Peyer's patch (tissue), 4 donors: ENCODE measurements at regions not wholly inside any gene's neighbourhood (a gene's known extent, or its start where the extent isn't known, plus 50 kb on each side); places are given as distances from the start of the nearest gene placed in this dataset.

ENCODE experiments used
- DNase-seq, 3 donors: peaks; one replicate each; pipeline ENCODE4 v3.0.0-alpha.2; 2017 to 2019
- H3K27ac ChIP-seq, 4 donors: fragments of 200-600 bp; sonication (generic); one replicate each; pipeline ENCODE4 v1.5.1; 2016 to 2019
- H3K27me3 ChIP-seq, 2 donors: fragments of 200-600 bp; sonication (generic); one replicate each; pipeline ENCODE4 v1.5.1; 2019
- H3K36me3 ChIP-seq, 3 donors: fragments of 200-600 bp; sonication (generic); one replicate each; pipeline ENCODE4 v1.5.1; 2016 to 2019
- H3K4me1 ChIP-seq, 4 donors: fragments of 200-600 bp; sonication (generic); one replicate each; pipeline ENCODE4 v1.5.1; 2016 to 2019
- H3K4me3 ChIP-seq, 4 donors: fragments of 200-600 bp; sonication (generic); 1 replicate in 3 of 4; 2 replicates in 1 of 4; pipeline ENCODE4 v1.5.1; 2016 to 2019; ENCODE audit warnings: mild to moderate bottlenecking in 1 of 4
- H3K9me3 ChIP-seq, 4 donors: fragments of 200-600 bp; sonication (generic); one replicate each; pipeline ENCODE4 v1.5.1; 2016 to 2019; ENCODE audit warnings: mild to moderate bottlenecking in 1 of 4
- POLR2A ChIP-seq, 2 donors: fragments of 450-650 bp; IDR thresholded peaks; one replicate each; pipeline ENCODE4 v1.5.1; 2017; ENCODE audit warnings: antibody characterized with exemption in 2 of 2, mild to moderate bottlenecking in 2 of 2, moderate library complexity in 2 of 2
- TF ChIP-seq, protein P1 (sequence below), 6 experiments: fragments of 450-650 bp in 4 of 6; fragments of 200-600 bp in 2 of 6; sonication (generic) in 1 of 6; IDR thresholded peaks; one replicate each; pipeline ENCODE4 v1.5.1; 2017 to 2019; ENCODE audit warnings: antibody characterized with exemption in 6 of 6, mild to moderate bottlenecking in 3 of 6, moderate library complexity in 1 of 6

DNA sequence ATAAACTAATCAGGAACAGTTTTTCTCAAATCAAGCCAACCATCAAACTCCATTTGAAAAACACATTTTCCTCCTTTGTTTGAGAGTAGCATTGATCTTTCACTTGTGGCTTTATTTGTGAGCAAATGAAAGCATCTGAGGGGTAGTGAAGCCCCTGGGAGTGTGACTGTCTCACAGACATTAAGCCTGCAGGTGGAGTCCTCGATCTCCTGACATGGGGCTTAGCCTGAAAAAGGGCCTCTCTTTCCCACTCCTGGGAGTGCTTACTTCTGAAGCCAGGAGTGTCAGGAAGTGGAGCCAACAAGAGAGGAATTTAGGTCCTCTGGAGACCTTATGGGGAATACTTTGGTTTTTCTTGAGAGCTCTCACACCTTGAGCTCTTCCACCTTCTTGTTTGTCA, 158.2 kb upstream of the SFRP2 start:
- Histone ChIP-seq H3K27me3 (no peaks in the 10 kb centered on the region), H3K36me3 (no peaks in the 10 kb centered on the region), H3K27ac (no peak overlapping the region), H3K4me1 (no peaks in the 10 kb centered on the region), H3K4me3 (no peak overlapping the region), H3K9me3 (no peaks in the 10 kb centered on the region)
- no peak for DNase-seq
- no peak for TF ChIP-seq POLR2A (IDR thresholded peaks at IDR 0.05)
- TF ChIP-seq, protein P1, sequence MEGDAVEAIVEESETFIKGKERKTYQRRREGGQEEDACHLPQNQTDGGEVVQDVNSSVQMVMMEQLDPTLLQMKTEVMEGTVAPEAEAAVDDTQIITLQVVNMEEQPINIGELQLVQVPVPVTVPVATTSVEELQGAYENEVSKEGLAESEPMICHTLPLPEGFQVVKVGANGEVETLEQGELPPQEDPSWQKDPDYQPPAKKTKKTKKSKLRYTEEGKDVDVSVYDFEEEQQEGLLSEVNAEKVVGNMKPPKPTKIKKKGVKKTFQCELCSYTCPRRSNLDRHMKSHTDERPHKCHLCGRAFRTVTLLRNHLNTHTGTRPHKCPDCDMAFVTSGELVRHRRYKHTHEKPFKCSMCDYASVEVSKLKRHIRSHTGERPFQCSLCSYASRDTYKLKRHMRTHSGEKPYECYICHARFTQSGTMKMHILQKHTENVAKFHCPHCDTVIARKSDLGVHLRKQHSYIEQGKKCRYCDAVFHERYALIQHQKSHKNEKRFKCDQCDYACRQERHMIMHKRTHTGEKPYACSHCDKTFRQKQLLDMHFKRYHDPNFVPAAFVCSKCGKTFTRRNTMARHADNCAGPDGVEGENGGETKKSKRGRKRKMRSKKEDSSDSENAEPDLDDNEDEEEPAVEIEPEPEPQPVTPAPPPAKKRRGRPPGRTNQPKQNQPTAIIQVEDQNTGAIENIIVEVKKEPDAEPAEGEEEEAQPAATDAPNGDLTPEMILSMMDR (IDR thresholded peaks at IDR 0.05): no peak

DNA sequence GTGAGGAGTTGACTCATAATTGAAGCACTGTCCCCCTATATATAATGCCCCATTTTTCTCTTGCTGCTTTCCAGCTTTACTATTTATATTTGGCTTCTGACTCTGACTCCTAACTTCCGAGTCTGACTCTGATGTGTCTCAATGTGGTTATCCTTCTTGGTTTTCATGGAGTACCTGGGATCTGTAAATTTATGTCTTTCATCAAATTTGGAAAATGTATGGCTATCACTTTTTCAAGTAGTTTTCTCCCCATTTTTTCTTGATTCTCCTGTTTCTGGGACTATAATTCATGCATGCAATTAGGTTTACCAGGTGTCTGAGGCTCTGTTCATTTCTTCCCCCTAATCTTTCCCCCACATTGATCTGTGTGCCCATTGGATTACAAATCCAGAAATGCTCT, 156.8 kb upstream of the SFRP2 start:
- H3K27me3 ChIP-seq: no peaks in the 10 kb centered on the region
- TF ChIP-seq POLR2A (IDR thresholded peaks at IDR 0.05): no peak
- TF ChIP-seq, protein P1 (IDR thresholded peaks at IDR 0.05): no peak
- no peak for DNase-seq
- no peak overlapping the region for H3K27ac ChIP-seq
- no peaks in the 10 kb centered on the region for H3K4me1 ChIP-seq
- H3K9me3 ChIP-seq: no peaks in the 10 kb centered on the region
- H3K4me3 ChIP-seq: no peak overlapping the region
- H3K36me3 ChIP-seq: no peaks in the 10 kb centered on the region

DNA sequence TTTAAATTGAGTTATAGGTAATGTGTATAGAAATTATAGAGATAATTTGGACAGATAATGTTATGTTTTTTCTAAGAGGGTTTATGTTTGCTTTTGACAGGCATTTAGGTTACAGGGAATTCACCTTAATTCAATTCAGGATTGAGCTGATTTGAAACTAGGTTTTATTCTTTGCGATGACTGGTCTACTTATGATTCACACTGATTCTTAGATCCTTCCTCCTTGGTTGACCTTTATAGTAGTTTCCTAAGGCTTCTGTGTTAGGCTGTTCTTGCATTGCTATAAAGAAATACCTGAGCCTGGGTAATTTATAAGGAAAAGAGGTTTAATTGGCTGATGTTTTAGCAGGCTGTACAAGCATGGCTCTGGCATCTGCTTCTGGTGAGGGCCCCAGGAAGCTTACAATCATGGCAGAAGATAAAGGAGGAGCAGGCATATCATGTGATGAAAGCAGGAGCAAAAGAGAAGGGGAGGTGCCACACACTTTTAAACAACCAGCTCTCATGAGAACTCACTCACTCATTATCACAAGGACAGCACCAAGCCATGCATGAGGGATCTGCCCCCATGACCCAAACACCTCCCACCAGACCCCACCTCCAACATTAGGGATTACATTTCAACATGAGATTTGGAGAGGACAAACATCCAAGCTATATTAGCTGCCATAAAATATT, 155.0 kb upstream of the SFRP2 start:
- Histone ChIP-seq H3K36me3 (no peaks in the 10 kb centered on the region), H3K27me3 (no peaks in the 10 kb centered on the region), H3K4me1 (no peaks in the 10 kb centered on the region), H3K9me3 (no peaks in the 10 kb centered on the region), H3K27ac (no peak overlapping the region), H3K4me3 (no peak overlapping the region)
- TF ChIP-seq, protein P1 (IDR thresholded peaks at IDR 0.05): no peak
- no peak for TF ChIP-seq POLR2A (IDR thresholded peaks at IDR 0.05)
- DNase-seq: no peak

DNA sequence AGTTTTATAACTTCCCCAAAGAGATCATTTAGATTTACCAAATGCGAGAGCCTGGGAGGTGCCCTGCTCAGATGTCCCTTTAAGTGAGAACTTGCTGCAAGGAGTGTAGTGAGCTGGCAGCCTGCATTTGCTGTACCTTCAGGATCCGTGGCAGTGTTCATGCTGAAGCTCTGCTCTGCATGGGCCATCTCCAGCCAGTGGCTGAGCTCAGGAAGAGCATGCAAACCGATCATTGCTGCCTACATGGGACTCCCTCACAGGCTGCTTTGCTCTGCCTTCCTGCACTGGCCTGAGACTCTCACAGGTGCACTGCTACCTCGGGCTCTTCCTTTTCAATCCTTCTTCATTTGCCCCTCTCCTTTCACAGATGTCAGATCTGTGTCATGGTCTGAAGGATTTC, 152.0 kb upstream of the SFRP2 start:
- H3K27ac ChIP-seq: no peak overlapping the region
- H3K4me1 ChIP-seq: no peaks in the 10 kb centered on the region
- H3K9me3 ChIP-seq: no peaks in the 10 kb centered on the region
- no peaks in the 10 kb centered on the region for H3K36me3 ChIP-seq
- TF ChIP-seq, protein P1 (IDR thresholded peaks at IDR 0.05): no peak
- TF ChIP-seq POLR2A (IDR thresholded peaks at IDR 0.05): no peak
- no peak overlapping the region for H3K4me3 ChIP-seq
- DNase-seq: no peak
- H3K27me3 ChIP-seq: no peaks in the 10 kb centered on the region

DNA sequence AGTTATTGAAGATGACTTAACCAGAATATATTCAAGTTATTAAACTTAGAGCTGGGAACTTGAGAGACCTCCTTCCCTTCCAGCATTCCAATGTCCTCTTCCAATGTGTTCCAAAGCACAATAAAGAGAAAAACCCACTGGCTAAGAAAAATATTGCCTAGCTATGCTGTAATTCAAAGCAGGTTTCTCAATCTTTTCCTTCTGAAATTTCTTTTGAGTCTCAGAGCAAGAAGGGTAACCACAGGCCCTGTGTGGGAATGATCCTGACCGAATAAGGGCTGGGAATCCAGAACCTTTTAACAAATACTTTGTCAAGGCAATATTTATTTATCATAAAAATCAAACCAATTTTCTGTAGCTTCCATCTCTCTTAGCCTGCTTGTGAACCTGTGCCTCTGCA, 150.7 kb upstream of the SFRP2 start:
- DNase-seq: no peak
- no peak overlapping the region for H3K27ac ChIP-seq
- TF ChIP-seq, protein P1 (IDR thresholded peaks at IDR 0.05): no peak
- TF ChIP-seq POLR2A (IDR thresholded peaks at IDR 0.05): no peak
- H3K27me3 ChIP-seq: no peaks in the 10 kb centered on the region
- H3K4me1 ChIP-seq: no peaks in the 10 kb centered on the region
- no peaks in the 10 kb centered on the region for H3K36me3 ChIP-seq
- H3K9me3 ChIP-seq: no peaks in the 10 kb centered on the region
- no peak overlapping the region for H3K4me3 ChIP-seq

DNA sequence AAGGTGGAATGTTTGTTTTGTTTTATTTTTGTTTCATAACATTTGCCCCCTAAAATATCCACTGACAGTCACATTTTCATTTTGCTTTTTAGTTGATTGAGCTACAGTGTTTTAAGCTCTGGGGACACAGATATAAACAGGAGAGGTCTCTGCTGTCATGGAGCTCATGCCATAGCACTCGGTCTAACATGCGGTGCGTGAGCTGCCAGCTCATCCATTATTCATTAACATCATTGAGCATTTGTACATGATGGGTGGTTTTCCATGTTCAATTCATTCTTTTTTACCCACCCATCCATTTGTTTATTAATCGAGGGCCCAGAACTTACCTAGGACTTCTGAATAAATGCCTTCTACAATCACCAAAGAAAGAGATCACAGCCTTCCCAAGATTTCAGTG, 150.1 kb upstream of the SFRP2 start:
- no peaks in the 10 kb centered on the region for H3K4me1 ChIP-seq
- no peak overlapping the region for H3K4me3 ChIP-seq
- no peaks in the 10 kb centered on the region for H3K27me3 ChIP-seq
- TF ChIP-seq POLR2A (IDR thresholded peaks at IDR 0.05): no peak
- TF ChIP-seq, protein P1 (IDR thresholded peaks at IDR 0.05): no peak
- no peaks in the 10 kb centered on the region for H3K9me3 ChIP-seq
- no peaks in the 10 kb centered on the region for H3K36me3 ChIP-seq
- DNase-seq: no peak
- no peak overlapping the region for H3K27ac ChIP-seq
